HG02870 (cell line): ENCODE measurements at regions not wholly inside any gene's neighbourhood (a gene's known extent, or its start where the extent isn't known, plus 50 kb on each side); places are given as distances from the start of the nearest gene placed in this dataset.
"Not testable (repeated sequence)": the region's sequence is repeated elsewhere in the genome, so short reads cannot be mapped to it uniquely, and the experiment has no call there.

ENCODE experiments used
- ATAC-seq: cut with Tn5 transposase; IDR thresholded peaks from one replicate; pipeline ENCODE4 v1.9.1; 2021; ENCODE audit warnings: mild to moderate bottlenecking, moderate library complexity; ENCODE audit not compliant: unreplicated experiment

GRCh38 chr16:52740766-52741165 is 193.8 kb upstream of the TOX3 start:
- ATAC-seq: no peak

GRCh38 chr16:52740333-52740732 is 193.4 kb upstream of the TOX3 start:
- ATAC-seq: no peak

GRCh38 chr16:52738992-52739391 is 192.0 kb upstream of the TOX3 start:
- not testable (repeated sequence) for ATAC-seq

GRCh38 chr16:52731219-52731875 is 184.4 kb upstream of the TOX3 start:
- no peak for ATAC-seq

GRCh38 chr16:52729731-52730130 is 182.8 kb upstream of the TOX3 start:
- ATAC-seq: no peak

- ATAC-seq: no peak
These were observed 180.9 kb upstream of the TOX3 start for GRCh38 chr16:52727849-52728248.

GRCh38 chr16:52727441-52727840 is 180.5 kb upstream of the TOX3 start:
- ATAC-seq: no peak

GRCh38 chr16:52725461-52725860 is 178.5 kb upstream of the TOX3 start:
- ATAC-seq: no peak

- ATAC-seq: no peak
These were observed 178.1 kb upstream of the TOX3 start for GRCh38 chr16:52725043-52725442.

GRCh38 chr16:52721331-52721730 is 174.4 kb upstream of the TOX3 start:
- no peak for ATAC-seq

- ATAC-seq: no peak
These were observed 171.1 kb upstream of the TOX3 start for GRCh38 chr16:52718046-52718445.

- no peak for ATAC-seq
These were observed 166.8 kb upstream of the TOX3 start for GRCh38 chr16:52713740-52714139.

- ATAC-seq: no peak
These were observed 162.4 kb upstream of the TOX3 start for GRCh38 chr16:52709306-52709705.

GRCh38 chr16:52708476-52708875 is 161.5 kb upstream of the TOX3 start:
- ATAC-seq: no peak

GRCh38 chr16:52707676-52708337 is 160.9 kb upstream of the TOX3 start:
- ATAC-seq: no peak

- ATAC-seq: no peak
These were observed 158.2 kb upstream of the TOX3 start for GRCh38 chr16:52705122-52705521.

- no peak for ATAC-seq
These were observed 151.0 kb upstream of the TOX3 start for GRCh38 chr16:52697971-52698370.

- no peak for ATAC-seq
These were observed 149.2 kb upstream of the TOX3 start for GRCh38 chr16:52696126-52696525.

- ATAC-seq: no peak
These were observed 143.5 kb upstream of the TOX3 start for GRCh38 chr16:52690468-52690867.

- no peak for ATAC-seq
These were observed 134.1 kb upstream of the TOX3 start for GRCh38 chr16:52680993-52681392.

GRCh38 chr16:52677501-52677900 is 130.6 kb upstream of the TOX3 start:
- no peak for ATAC-seq

GRCh38 chr16:52676959-52677358 is 130.0 kb upstream of the TOX3 start:
- ATAC-seq: no peak

GRCh38 chr16:52671590-52671989 is 124.6 kb upstream of the TOX3 start:
- ATAC-seq: no peak
